ENCODE measurements at regions not wholly inside any gene's neighbourhood (a gene's known extent, or its start where the extent isn't known, plus 50 kb on each side); places are given as distances from the start of the nearest gene placed in this dataset.

DNA sequence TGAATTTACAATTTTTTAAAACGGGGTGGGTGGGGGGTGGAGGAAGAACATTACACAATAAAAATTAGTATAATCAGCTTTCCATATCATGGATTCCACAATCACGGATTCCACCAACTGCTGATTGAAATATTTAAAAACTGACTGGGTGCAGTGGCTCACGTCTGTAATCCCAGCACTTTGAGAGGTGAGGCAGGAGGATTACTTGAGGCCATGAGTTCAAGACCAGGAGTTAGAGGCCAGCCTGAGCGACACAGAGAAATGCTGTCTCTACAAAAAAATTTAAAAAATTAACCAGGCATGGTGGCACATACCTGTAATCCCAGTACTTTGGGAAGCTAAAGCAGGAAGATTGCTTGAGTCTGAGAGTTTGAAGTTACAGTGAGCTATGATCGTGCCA lies 254.7 kb downstream of the ATG4C start:
- DNase-seq: no peak

DNA sequence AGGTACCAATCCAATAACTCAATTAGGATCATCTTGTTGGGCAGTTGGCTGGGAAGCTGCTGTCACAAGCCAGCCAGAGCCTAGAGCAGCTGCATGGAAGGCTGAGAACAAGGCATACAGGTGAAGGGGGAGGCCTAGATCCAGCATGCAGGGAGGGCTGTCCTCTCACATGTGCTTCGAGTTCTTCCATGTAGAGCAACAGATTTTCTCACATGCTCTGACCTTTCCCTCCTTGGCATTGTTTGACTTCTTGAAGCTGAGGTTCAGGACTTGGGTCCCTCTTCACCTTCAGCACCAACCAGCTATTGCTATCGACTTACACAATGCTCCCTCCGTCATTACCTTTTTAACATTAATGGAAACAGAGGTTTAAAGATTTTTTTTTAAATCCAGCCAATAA lies 257.7 kb downstream of the ATG4C start:
- DNase-seq: no peak

DNA sequence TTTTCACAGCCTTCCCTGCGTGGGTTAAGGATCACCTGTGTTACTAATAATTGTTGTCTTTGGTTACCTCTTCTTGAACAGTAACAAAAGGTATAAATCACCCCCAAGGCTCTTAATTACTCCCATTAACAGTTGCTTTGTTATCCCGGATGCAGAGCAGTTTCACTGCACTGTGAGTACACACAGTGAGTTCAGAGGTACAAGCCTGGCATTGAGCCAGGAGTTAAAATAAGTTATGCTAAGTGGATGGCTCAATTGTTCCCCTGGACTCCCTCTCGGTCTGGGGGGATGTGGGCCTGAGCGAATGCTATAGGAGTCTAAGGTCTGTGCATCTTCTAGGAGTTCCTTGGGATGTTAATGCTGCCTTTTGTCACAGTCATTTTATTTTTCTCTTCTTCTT lies 258.3 kb downstream of the ATG4C start:
- DNase-seq: peak in 1 of 56 donors; percentile 2

DNA sequence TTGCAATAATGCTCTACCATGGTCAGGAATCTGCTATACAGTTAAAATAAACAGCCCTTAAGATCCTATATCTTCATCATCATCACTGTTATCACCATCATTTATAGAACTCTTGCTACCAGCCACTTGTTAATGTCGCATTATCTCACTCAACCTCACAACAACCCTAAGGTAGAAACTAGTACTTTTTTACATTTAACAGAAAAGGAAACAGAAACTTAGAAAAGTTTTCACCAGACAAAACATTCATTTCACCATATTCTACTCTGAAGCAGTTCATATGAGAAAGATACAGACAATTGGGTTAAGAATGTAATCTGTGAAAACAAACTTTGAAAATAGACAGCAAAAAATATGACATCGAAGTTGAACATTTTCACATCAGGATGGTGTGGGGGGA lies 262.6 kb downstream of the ATG4C start:
- DNase-seq: no peak

DNA sequence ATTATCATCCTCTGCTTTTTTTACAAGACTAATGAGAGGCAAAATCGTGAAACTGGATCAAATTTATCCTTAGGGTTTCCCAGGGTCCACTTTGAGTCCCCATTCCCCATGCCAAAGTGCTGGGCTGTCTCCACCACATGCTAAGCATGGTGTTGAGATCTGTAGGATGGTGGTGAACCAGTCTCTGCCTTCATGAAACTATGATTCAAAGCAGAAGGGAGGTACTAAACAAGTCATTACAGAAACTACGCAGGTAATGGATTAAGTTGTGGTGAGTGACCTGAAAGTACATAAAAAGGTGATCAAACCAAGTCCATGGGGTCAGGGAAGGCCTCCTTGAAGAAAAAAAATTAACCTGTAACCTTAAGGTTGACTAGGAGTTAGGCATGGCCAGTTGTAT lies 265.2 kb downstream of the ATG4C start:
- DNase-seq: no peak

DNA sequence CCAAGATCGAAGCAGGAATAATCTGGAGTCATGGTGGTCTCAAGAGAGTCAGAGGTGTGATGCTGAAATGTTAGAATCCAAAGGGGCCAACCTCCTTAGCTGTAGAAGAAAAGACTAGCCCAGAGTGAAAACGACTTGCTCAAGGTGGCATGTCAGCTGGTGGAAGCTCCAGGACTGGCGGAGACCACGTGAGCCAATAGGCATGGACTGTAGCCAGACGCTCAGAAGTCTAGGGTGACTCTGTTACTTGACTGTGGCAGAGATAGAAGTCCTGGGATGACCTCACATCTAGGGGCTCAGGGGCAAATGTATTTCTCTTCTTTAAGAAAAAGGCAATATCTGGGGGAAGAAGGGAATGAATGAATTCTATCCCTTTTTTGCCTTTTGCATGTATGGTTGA lies 267.4 kb downstream of the ATG4C start:
- DNase-seq: no peak

DNA sequence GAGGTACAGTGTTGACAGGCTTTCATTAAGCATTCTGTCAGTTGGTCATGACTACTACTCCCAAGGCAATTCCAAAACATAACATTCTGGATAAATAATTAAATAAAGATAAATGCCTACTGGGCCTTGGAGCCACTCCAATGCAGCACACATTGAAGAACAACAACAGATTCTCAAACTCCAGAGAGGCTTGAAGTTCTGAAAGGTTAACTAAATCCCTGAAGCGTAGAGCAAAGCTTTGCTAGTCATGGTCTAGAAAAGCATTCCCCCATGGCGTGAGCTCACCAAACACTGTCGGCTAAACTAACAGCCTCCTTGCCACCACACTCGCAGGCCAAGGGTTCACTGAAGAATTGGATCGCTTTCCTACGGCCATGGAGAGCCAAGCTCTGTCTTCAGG lies 268.0 kb downstream of the ATG4C start:
- no peak for DNase-seq

DNA sequence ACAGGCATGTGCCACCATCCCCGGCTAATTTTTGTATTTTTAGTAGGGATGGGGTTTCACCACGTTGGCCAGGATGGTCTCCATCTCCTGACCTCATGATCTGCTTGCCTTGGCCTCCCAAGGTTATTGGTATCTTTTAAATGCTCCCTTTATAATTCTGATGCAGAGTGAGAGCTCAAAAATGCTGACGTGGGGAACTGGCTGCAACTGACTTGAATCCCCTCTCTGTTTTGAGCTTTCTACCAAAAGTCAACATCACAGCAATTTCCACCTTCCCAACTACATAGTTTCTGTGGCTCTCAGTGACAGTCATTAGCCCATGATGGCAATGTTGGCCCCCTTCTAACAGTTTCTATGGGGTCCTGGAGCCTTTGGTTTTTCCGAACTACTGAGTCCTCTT lies 268.2 kb upstream of the FOXD3 start:
- DNase-seq: no peak

DNA sequence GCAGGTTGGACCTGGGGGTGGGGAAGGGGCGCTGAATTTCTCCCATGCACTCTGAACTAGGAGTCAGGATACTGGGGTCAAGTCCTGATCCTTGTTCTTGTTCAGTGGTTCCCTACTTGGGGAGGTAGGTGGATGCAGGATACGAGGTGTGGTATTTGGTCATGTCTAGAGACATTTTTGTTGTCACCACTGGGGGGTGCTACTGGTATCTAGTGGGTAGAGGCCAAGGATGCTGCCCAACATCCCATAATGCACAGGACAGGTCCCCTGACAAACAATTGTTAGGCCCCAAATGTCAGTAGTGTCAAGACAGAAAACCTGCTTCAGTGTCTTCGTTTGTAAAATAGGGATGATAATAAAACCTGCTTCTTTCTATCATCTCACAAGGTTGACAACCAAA lies 259.0 kb upstream of the FOXD3 start:
- no peak for DNase-seq

DNA sequence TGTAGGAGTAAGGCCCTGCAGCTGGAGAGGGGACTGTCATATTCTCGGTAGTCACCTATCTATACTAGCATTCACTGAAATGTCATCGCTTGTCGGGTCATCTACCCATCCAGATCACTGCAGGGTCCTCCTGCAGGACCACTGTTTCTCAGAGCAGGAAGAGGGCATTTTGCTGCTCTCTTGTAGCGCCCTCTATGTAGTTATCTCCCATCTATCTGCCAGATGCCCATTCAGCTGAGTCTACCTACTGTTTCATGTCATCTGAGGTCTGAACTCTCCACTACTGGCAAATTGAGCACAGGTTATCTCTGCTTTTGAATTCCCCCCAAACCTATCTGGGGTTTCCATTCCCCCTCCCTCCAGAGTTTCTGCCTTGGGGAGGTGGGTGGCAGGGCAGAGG lies 258.2 kb upstream of the FOXD3 start:
- DNase-seq: no peak

DNA sequence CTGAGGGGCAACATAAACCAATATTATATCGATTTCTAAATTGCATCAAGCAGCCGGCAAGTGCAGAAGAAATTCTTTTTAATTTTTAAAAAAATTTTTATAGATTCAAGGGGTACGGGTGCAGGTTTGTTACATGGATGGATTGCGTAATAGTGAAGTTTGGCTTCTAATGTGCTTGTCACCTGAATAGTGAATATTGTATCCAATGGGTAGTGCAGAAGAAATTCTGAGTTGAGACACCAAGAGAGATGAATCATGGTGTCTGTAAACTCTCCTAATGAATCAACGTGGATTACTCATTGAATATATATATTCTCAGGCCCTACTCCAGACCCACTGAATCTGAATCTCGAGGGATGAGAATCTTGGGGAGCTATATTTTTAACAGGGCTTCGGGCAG lies 253.7 kb upstream of the FOXD3 start:
- DNase-seq: no peak

DNA sequence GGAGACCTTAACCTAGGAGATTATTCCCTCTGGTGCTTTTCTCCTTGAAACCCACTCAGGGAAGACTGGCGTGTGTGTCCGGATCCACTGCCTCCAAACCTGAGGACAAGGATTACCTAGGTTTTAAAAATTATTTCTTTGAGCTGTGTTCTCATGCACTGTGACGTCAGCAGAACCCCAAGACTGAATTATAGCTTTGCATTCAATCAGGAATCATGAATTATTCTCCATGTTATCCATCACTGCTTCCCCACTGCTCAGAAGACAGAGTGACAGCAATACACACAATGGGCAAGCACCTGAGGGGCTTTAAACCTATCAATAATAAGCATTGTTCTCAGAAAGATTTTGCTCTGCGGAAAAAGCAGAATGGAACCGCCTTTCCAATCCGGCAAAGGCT lies 253.2 kb upstream of the FOXD3 start:
- DNase-seq: no peak

DNA sequence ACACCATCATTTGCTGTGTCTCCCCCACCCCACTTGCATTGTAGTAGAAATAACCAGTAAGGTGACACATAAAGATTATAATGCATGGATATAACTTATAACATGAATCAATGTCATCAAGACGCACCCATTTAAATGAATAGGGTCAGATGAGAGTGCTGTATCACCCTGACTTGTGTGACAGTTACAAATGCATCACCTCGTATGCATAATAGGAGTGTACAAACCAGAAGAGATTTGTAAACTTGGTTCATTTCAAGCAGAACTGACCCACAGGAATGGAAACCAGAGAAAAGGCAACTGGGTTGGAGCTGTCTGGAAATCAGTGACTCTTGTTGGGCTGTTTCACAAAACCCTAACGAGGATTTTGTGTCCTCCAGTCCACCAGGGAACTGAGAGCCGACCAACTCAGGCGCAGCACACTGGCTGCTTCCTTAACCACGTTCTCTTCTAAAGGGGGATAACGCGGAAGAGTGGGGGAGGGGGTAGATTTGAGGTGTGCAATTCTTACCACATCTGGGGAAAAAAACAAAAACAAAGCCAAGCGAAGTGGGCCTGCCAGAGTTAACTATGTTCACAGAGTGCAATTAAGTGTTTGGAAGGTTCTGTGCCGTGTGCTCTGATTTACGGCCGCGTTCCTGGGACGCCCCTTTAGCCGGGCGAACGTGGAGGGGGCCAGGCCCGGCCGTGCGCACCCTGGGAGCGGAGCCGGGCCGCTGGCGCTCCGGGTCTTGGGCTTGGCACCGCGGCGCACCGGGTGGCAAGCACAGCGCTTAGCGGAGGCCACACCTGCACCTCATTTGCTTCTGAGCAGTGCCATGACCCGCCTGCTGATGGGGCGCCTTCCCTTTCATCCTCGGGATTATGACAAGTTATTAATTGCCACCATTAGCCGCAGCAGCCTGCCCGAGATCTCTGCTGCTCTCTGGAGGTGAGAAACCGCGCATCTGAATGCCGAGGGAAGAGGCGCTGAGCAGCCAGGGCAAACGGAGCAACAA lies 248.8 kb upstream of the FOXD3 start:
- DNase-seq: peak in 36 of 56 donors; percentile 1 to 68 (median 17)

DNA sequence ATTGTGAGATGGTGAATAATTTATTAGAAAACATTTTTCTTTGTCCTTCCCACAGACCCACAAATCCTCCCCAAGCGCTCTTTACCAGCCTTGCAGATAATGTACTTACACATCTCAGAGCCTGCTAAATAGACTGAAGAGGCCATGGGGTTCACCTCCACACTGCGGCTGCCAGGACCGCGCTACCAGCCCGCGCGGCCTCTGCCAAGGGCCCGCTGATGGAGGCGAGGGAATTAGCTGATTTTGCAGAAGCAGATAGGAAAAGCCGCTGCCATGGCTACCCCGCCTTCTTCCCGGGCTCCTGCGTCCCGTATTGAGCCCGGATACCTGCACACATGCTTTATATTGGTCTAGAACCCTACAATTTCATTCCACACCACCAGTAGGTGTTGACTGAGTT lies 248.0 kb upstream of the FOXD3 start:
- peak in 3 of 56 donors; percentile 1 to 21 (median 2) for DNase-seq

DNA sequence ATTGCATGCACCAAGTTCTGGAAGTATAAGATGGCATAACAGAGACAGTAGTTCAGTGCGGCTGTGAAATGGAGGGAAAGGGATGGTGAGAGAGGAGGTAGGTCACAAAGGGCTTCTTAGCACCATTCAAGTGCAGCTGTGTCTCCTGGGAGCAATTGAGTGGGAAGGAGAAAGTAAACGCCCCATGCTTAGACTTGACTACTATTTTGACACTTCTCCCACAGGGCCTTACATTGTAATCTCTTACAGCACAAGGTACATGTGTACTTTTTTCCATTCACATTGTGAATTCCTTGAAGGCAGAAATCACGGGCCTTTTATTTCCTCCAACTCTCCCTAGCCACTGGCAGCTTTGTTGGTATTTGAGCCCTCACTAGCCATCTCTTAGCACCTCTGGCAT lies 239.6 kb upstream of the FOXD3 start:
- no peak for DNase-seq

DNA sequence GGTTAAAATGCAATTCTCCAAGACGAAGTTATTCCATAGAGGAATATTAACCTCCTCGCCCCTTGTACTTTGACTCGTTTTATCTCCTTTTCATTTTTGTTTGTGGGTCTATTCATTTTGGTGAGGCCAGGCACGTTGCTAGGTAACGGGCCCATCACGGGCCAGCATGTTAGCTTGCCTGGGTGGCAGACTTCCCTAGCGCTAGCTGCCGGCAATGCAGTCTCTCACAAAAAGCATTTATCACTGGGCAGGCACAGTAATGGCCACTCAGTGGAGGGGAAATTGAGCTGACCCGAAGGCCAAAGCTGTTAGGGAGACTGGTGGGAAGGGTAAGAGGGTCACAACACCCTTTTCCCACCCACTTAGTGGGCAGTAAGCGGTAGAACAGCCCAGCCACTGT lies 234.4 kb upstream of the FOXD3 start:
- peak in 47 of 56 donors; percentile 1 to 78 (median 30) for DNase-seq

DNA sequence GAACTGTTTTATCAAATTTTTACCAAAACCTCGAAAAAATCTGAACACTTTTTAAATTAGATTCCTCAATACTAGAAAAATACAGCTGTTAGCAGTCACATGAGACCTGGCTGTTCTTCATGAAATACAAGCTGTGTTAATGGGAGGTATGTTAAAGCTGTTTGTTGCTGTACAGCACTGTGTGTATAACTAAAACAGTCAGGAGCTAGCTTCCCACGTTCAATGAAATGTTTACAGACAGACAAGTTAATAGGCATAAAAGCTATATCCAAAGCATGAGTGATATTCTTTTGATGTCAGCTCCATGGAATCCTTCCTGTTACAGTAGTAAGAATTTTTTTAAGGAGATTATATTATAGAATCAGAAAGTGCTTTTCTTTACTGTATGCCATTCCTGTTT lies 223.2 kb upstream of the FOXD3 start:
- DNase-seq: no peak

DNA sequence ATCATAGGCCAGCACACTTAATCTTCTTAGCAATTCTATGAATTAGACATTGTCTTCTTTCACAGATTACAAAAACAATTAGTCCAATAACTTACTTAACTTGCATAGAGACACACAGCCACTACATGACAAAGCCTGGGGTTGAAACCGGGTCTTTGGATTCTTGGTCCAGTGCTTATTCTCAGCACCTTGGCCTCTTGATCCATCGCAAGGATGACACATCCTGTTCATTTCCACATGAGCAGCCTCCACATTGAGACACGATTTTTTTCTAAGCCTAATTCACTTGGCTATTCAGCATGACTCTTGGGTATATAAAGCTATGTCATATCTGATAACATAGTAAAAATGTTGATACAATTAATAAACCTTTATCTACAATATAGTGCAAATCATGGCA lies 221.0 kb upstream of the FOXD3 start:
- DNase-seq: no peak

DNA sequence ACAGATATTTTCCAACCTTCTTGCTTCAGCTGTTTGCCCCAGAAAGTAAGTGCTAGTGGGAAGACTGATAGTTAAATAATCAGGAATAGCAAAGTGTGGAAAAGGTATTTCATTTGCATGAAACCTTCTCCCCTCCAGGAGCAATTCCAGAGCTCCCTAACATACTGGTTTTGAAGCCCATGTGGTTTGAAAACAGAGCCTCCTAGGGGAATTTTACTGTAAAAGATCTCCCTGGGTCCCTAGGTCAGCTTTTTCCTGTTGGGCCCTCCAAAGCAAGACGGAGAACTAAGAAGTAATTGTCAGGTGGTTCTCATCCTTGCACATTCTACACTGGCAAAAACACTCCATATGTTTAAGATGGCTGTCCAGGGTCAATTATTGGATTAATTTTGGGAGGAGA lies 218.7 kb upstream of the FOXD3 start:
- DNase-seq: no peak

DNA sequence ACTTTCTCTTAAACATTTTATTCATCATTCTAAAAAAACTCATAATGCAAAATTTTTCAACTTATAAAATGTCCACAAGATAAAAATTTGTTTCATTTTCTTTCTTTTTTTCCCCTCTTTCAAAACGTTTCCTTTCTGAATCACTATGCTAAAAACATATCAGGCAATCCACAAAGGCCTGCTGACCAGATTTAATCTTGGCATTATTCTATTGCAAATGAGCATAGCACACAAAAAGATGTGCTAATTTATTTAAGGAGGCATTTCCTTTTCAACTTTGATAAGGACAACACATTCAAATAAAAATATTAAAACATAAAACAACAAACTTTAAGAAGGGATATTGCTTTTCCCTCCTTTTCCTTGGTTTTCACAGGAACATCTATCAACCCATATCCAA lies 215.3 kb upstream of the FOXD3 start:
- DNase-seq: no peak

DNA sequence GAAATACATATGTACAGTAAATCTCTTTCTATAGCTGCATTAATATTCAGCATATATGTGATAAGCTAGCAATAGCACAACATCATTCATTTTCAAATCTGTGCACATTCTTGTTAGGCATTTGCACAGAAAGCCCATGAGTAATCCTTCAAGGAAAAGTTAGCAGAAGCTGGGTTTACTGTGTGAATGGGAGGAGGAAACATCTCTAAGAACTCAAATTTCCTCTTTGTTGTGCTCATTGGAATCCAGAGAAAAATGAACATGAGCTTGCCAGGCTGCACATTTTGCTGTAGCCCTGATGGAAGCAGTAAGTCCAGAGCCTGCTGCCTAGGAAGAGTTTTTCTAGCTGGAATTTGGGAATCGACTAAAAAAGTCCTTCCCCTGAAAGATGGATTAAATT lies 214.2 kb upstream of the FOXD3 start:
- DNase-seq: no peak

DNA sequence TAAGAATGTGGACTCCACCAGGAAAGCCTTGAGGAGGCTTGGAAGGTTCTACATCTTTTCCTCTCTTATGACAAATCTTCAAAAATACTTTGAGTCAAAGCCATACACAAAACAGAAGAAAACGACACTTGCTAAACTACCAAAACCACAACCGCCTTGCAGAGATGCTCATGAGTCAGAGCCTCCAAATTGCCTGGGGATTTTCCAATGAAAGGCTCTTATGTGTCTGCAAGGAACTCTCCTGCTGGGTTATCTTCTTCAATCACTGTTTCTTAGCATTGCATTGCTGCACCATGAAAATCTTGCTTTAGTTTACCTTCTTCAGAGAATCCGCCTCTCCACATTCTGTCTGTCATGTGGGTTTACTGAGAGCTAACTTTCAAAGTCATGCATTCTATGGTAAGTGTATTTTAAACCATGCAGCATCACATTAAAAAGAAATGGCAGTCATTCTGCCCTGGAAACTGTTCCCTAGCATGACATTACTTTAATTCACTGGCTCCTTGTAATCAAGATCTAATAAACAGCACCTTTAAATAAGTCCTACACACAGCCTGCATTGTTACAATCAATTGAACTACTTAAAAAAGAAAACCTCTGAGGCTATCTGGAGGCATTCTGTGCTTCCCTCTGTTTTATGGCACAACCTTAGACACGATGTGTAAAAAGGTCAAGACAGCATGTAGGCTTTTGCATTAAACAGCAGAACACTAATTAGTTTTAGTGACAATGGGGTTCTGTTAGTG lies 210.0 kb upstream of the FOXD3 start:
- no peak for DNase-seq

DNA sequence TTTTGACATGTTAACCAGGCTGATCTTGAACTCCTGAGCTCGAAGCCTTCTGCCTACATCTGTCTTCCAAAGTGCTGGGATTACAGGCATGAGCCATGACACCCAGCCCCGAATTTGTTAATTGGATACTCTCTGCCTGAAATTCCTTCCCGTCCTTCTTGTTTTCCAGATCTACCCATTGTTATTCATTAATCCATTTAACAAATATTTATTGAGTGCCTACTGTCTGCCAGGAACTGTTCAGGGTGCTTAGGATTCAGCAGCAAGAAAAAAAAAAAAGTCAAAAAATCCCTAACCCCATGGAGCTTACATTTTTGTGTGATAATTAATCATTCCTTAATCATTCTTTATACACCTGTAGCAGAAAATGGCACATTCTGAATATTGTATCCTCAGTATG lies 206.8 kb upstream of the FOXD3 start:
- no peak for DNase-seq
